Common myeloid progenitor, CD34-positive (primary cell): ENCODE measurements at regions not wholly inside any gene's neighbourhood (a gene's known extent, or its start where the extent isn't known, plus 50 kb on each side); places are given as distances from the start of the nearest gene placed in this dataset.

ENCODE experiments used
- CTCF ChIA-PET: fragments of 350-600 bp; sonication (Branson Sonifier 250); formaldehyde crosslinking; loops from one replicate; lab custom pipeline; 2021; ENCODE audit warnings: antibody characterized with exemption; lab: Charles Lee
- POLR2A ChIA-PET: fragments of 350-600 bp; sonication (Branson Sonifier 250); formaldehyde crosslinking; loops from one replicate; lab custom pipeline; 2021; ENCODE audit warnings: antibody characterized with exemption; lab: Charles Lee
- DNase-seq, 3 donors: peaks; one replicate each; pipeline versions ENCODE4 v3.0.0 to v3.0.0-alpha.2; 2013
- H3K27ac ChIP-seq, 2 experiments: 1 replicate in 1 of 2; 2 replicates in 1 of 2; pipeline ENCODE4 v1.7.0; 2013; ENCODE audit warnings: inconsistent platforms in 2 of 2, low read length in 2 of 2, mild to moderate bottlenecking in 2 of 2, low read depth in 1 of 2, moderate library complexity in 1 of 2; ENCODE audit not compliant: severe bottlenecking in 2 of 2, insufficient read depth in 1 of 2, poor library complexity in 1 of 2
- H3K27me3 ChIP-seq, 5 experiments: replicated peaks in 2 of 5; 1 replicate in 3 of 5; 2 replicates in 2 of 5; pipeline versions ENCODE4 v1.6.1 to v1.7.0; 2013; ENCODE audit warnings: low read length in 4 of 5, mild to moderate bottlenecking in 2 of 5, moderate library complexity in 2 of 5, inconsistent platforms in 1 of 5; ENCODE audit not compliant: insufficient read depth in 5 of 5, control insufficient read depth in 4 of 5
- H3K36me3 ChIP-seq, 4 experiments: 1 replicate in 2 of 4; 2 replicates in 2 of 4; pipeline versions ENCODE4 v1.6.1 to v1.7.0; 2013; ENCODE audit warnings: low read length in 3 of 4, control low read depth in 1 of 4, mild to moderate bottlenecking in 1 of 4; ENCODE audit not compliant: control insufficient read depth in 4 of 4, insufficient read depth in 4 of 4
- H3K4me1 ChIP-seq, 4 experiments: 1 replicate in 3 of 4; 2 replicates in 1 of 4; pipeline versions ENCODE4 v1.6.1 to v1.7.1; 2013; ENCODE audit warnings: low read length in 3 of 4, mild to moderate bottlenecking in 3 of 4, control low read depth in 1 of 4, inconsistent platforms in 1 of 4, moderate library complexity in 1 of 4; ENCODE audit not compliant: control insufficient read depth in 4 of 4, insufficient read depth in 4 of 4; ENCODE audit errors: control extremely low read depth in 1 of 4
- H3K4me3 ChIP-seq, 7 experiments: 1 replicate in 4 of 7; 2 replicates in 3 of 7; pipeline versions ENCODE4 v1.5.1 to v1.7.0; 2013; ENCODE audit warnings: mild to moderate bottlenecking in 7 of 7, low read length in 6 of 7, moderate library complexity in 6 of 7, inconsistent platforms in 2 of 7, low read depth in 2 of 7, control low read depth in 1 of 7; ENCODE audit not compliant: insufficient read depth in 4 of 7, control insufficient read depth in 1 of 7; ENCODE audit errors: extremely low read depth in 1 of 7
- H3K9me3 ChIP-seq, 5 experiments: 1 replicate in 4 of 5; 2 replicates in 1 of 5; pipeline versions ENCODE4 v1.6.1 to v1.7.1; 2013; ENCODE audit warnings: low read length in 4 of 5, mild to moderate bottlenecking in 2 of 5, inconsistent platforms in 1 of 5, low read depth in 1 of 5, moderate library complexity in 1 of 5; ENCODE audit not compliant: control insufficient read depth in 4 of 5, insufficient read depth in 2 of 5; ENCODE audit errors: control extremely low read depth in 1 of 5
- WGBS: methylation state at CpG from one replicate; pipeline ENCODE4 v1.1.5; 2013; ENCODE audit not compliant: insufficient coverage; 5-methylcytosine and 5-hydroxymethylcytosine counted together

DNA sequence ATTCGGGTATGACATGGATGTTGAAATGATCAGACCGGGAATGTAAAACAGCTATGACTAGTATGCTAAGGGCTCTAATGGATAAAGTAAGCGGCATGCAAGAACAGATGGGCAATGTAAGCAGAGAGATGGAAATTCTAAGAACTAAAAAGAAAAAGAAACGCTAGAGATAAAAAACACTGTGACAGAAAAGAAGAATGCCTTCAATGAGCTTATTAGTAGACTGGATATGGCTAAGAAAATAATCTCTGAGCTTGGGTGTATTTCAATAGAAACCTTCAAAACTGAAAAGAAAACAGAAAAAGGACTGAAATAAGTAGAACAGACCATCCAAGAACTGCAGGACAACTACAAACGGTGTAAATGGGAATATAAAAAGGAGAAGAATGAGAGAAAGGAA, 101.2 kb downstream of the HES1 start:
- no peak overlapping the region for H3K4me3 ChIP-seq
- no peaks in the 10 kb centered on the region for H3K36me3 ChIP-seq
- CTCF ChIA-PET: no interaction called here
- WGBS: 95% methylated on average over 4 of the region's 5 CpGs
- H3K9me3 ChIP-seq: peaks cover 0 to 7% (median 3%) of the 10 kb centered on the region in 5 experiments
- H3K27me3 ChIP-seq: no peaks in the 10 kb centered on the region
- H3K27ac ChIP-seq: no peak overlapping the region
- POLR2A ChIA-PET: interaction anchor here (0.7 kb wide), 1 partner anchor 24 kb away, joined by 3 read pairs; no protein-coding TSS in a partner anchor
- H3K4me1 ChIP-seq: peaks cover 0 to 7% (median 0%) of the 10 kb centered on the region in 4 experiments
- no peak for DNase-seq

DNA sequence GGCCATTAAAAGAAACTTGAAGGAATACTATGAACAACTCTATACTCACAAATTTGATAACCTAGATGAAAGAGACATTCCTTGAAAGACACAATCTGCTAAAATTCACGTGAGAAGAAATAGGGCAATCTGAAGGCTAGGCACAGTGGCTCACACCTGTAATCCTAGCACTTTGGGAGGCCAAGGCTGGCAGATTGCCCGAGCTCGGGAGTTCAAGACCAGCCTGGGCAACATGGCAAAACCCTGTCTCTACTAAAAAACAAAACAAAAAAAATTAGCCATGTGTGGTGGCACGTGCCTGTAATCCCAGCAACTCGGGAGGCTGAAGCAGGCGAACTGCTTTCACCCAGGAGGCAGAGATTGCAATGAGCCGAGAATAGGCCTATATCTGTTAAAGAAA, 104.8 kb downstream of the HES1 start:
- Histone ChIP-seq H3K9me3 (peaks cover 0 to 7% (median 3%) of the 10 kb centered on the region in 5 experiments), H3K4me3 (no peak overlapping the region), H3K4me1 (peaks cover 0 to under 1% (median 0%) of the 10 kb centered on the region in 4 experiments), H3K27ac (no peak overlapping the region), H3K27me3 (no peaks in the 10 kb centered on the region), H3K36me3 (no peaks in the 10 kb centered on the region)
- WGBS: 91% methylated on average over 1 of the region's 7 CpGs
- DNase-seq: no peak
- ChIA-PET CTCF (no interaction called here), POLR2A (no interaction called here)

DNA sequence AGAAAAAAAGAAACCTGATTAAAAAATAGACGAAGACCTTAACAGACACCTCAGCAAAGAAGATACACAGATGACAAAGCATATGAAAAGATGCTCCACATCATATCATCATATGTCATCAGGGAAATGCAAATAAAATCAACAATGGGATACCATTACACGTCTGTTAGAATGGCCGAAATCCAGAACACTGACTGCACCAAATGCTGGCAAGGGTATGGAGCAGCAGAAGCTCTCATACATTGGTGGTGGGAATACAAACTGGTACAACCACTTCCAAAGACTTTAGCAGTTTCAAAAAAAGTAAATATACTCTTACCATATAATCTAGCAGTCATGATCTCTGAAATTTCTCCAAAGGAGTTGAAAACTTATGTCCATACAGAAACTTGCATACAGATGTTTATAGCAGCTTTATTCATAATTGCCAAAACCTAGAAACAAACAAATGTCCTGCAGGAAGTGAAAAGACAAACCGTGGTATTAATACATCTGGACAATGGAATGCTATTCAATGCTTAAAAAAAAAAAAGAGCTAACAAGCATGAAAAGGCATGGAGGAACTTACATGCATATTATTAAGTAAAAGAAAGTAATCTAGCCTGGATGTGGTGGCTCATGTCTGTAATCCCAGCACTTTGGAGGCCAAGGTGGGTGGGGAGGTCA, 107.4 kb downstream of the HES1 start:
- H3K4me3 ChIP-seq: no peak overlapping the region
- H3K4me1 ChIP-seq: peaks cover 0 to 6% (median under 1%) of the 10 kb centered on the region in 4 experiments
- no CpG with 5 or more reads among the region's 4 CpGs for WGBS
- no peak for DNase-seq
- no peaks in the 10 kb centered on the region for H3K36me3 ChIP-seq
- H3K9me3 ChIP-seq: no peaks in the 10 kb centered on the region
- no peak overlapping the region for H3K27ac ChIP-seq
- ChIA-PET CTCF (no interaction called here), POLR2A (interaction anchor here (0.6 kb wide), 1 partner anchor 77 kb away, joined by 4 read pairs; no protein-coding TSS in a partner anchor)
- H3K27me3 ChIP-seq: no peaks in the 10 kb centered on the region

DNA sequence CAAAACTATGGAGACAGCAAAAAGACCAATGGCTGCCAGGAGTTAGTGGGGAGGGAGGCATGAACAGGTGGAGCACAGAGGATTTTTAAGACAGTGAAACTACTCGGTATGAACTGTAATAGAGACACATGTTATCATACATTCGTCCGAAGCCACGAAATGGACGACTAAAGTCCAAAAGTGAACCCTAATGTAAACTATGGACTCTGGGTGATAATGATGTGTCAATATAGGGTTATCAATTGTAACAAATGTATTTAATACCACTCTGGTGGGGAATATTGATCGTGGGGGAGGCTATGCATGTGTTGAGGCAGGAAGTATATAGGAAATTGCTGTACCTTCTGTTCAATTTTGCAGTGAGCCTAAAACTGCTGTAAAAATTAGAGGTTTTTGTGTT, 107.0 kb downstream of the CPN2 start:
- DNase-seq: no peak
- Histone ChIP-seq H3K27ac (no peak overlapping the region), H3K4me3 (no peak overlapping the region), H3K9me3 (no peaks in the 10 kb centered on the region), H3K27me3 (no peaks in the 10 kb centered on the region), H3K4me1 (peaks cover 0 to 10% (median 5%) of the 10 kb centered on the region in 4 experiments), H3K36me3 (no peaks in the 10 kb centered on the region)
- WGBS: 90% methylated on average over 5 of the region's 6 CpGs
- CTCF ChIA-PET: interaction anchor here (1.2 kb wide), 1 partner anchor 10 kb away, joined by 5 read pairs; no protein-coding TSS in a partner anchor
- POLR2A ChIA-PET: interaction anchor here (0.6 kb wide), 1 partner anchor 78 kb away, joined by 4 read pairs; no protein-coding TSS in a partner anchor

DNA sequence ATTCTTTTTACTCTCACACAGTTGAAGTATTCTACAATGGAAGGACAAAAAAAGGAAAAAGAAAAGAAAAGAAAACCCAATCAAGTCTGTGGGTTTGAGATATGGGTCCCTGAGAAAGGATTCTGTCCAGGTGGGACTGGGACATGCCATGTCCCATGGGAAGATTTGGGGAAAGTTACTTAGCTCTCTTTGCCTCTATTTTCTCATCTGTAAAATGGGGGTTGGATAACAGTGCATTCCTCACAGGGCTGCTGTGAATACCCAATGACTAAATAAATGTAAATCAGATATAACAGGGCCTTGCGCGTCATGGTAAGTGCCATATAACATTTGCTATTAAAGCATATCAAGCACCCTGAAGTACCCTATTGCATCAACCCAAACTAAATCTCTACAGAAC, 105.7 kb downstream of the CPN2 start:
- no peak for DNase-seq

DNA sequence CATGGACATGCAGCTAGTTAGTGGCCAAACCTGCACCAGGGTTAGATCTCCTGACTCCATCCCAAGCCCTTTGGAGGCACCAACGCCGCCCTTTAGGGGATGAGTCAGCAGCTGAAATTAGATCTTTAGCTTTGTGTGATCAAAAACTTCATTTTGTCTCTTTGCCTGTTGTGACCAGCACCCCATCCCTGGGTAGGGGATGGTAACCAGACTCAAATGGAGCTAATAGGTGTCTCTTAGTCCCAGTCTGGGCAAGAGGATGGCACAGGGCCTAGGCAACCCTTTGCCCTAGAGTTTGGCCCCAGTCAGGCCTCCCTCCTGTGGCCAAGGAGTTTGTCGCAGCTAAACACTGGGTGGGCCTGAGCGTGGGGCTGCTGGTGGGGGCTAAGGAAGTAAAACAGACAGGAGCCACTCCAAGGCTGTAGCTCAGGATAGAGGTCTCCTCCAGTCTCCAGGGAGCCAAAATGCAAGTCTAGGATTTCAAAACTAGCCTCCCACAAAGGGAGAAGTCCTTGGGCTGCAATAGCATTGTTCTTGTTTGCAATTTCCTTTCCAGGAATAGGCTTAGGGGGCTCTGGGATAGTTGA, 105.1 kb downstream of the CPN2 start:
- Histone ChIP-seq H3K27me3 (no peaks in the 10 kb centered on the region), H3K4me1 (peaks cover 0 to 29% (median 24%) of the 10 kb centered on the region in 4 experiments), H3K27ac (no peak overlapping the region), H3K36me3 (no peaks in the 10 kb centered on the region), H3K4me3 (no peak overlapping the region), H3K9me3 (no peaks in the 10 kb centered on the region)
- POLR2A ChIA-PET: interaction anchor here (1.0 kb wide), 1 partner anchor 109 kb away, joined by 4 read pairs; no protein-coding TSS in a partner anchor
- CTCF ChIA-PET: interaction anchor here (1.7 kb wide), 1 partner anchor 11 kb away, joined by 6 read pairs; no protein-coding TSS in a partner anchor
- WGBS: 83% methylated on average over 1 of the region's 4 CpGs
- DNase-seq: no peak

More for the DNA sequence above, 105.7 kb downstream of the CPN2 start:
- no peaks in the 10 kb centered on the region for H3K9me3 ChIP-seq
- ChIA-PET POLR2A (interaction anchor here (1.0 kb wide), 1 partner anchor 109 kb away, joined by 4 read pairs; no protein-coding TSS in a partner anchor), CTCF (interaction anchor here (0.8 to 1.7 kb wide), 5 partner anchors 9 to 70 kb away, joined by 3 to 6 read pairs (median 5); no protein-coding TSS in a partner anchor)
- no peak overlapping the region for H3K4me3 ChIP-seq
- H3K27me3 ChIP-seq: no peaks in the 10 kb centered on the region
- no CpG with 5 or more reads among the region's 2 CpGs for WGBS
- no peaks in the 10 kb centered on the region for H3K36me3 ChIP-seq
- H3K4me1 ChIP-seq: peaks cover 0 to 23% (median 19%) of the 10 kb centered on the region in 4 experiments
- H3K27ac ChIP-seq: no peak overlapping the region
